ENCODE measurements at regions not wholly inside any gene's neighbourhood (a gene's known extent, or its start where the extent isn't known, plus 50 kb on each side); places are given as distances from the start of the nearest gene placed in this dataset.
A peak's percentile ranks its signal among the peaks of the same experiment; 100 is the strongest.
"Not testable (repeated sequence)": the region's sequence is repeated elsewhere in the genome, so short reads cannot be mapped to it uniquely, and the experiment has no call there.

GRCh38 chr2:158866082-158866481, 71.0 kb downstream of the DAPL1 start:
- not testable (repeated sequence) for DNase-seq

- DNase-seq = not testable (repeated sequence)
Observed at GRCh38 chr2:158867531-158868191, 72.5 kb downstream of the DAPL1 start.

GRCh38 chr2:158868386-158868785, 73.3 kb downstream of the DAPL1 start:
- not testable (repeated sequence) for DNase-seq

DNA sequence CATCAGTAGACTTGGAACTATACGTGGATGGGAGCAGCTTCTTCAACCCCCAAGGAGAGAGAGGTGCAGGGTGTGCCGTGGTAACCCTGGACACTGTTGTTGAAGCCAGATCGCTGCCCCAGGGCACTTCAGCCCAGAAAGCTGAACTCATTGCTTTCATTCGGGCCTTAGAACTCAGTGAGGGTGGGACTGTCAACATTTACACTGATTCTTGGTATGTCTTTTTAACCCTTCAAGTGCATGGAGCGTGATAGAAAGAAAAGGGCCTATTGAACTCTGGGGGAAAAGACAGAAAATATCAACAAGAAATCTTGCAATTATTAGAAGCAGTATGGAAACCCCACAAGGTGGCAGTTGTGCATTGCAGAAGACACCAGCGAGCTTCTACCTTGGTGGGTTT, 74.0 kb downstream of the DAPL1 start:
- DNase-seq = not testable (repeated sequence)

DNA sequence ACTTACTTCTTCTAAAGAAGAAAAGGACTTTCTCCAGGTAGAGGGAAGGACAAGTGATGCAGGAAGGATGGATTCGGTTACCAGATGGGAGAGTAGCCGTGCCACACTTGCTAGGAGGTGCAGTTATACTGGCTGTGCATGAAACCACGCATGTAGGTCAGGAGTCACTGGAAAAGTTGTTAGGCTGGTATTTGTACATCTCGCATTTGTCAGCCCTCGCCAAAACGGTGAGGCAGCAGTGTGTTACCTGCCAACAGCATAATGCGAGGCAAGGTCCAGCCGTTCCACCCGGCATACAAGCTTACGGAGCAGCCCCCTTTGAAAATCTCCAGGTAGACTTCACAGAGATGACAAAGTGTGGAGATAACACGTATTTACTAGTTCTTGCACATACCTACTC, 74.5 kb downstream of the DAPL1 start:
- not testable (repeated sequence) for DNase-seq

DNA sequence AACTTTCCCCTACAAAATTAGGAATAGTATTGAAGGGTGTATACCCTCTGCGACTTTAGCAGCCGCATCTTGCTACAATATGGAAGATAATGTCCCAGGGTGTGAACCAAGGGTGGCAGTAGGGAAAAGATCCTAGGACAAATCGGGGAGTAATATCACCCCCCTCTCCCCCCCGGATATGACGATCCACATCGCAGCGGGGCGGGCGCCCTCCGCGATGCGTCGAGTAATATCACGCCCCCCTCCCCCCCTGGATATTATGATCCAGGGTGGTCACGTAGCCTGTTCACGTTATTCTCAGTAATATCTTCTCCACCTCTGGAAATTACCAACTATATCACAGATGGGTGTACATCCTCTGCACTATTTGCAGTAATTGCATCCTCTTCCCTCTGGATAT, 82.9 kb downstream of the DAPL1 start:
- no peak for DNase-seq

- no peak for DNase-seq
Observed at GRCh38 chr2:158879229-158879903, 84.2 kb downstream of the DAPL1 start.

DNA sequence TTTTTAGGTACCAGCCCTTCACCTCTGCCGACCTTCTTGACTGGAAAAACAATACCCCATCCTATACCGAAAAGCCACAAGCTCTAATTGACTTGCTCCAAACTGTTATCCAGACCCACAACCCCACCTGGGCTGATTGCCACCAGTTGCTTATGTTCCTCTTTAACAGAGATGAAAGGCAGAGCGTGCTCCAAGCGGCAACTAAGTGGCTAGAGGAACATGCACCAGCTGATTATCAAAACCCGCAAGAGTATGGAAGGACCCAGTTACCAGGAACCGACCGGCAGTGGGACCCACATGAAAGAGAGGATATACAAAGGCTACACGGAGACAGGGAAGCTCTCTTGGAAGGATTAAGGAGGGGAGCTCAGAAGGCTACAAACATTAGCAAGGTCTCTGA, 86.1 kb upstream of the TANC1 start:
- no peak for DNase-seq

- DNase-seq = not testable (repeated sequence)
Observed at GRCh38 chr2:158884552-158884951, 83.9 kb upstream of the TANC1 start.

GRCh38 chr2:158885018-158885678, 83.3 kb upstream of the TANC1 start:
- DNase-seq = not testable (repeated sequence)

GRCh38 chr2:158885679-158886050, 82.8 kb upstream of the TANC1 start:
- DNase-seq = not testable (repeated sequence)

DNA sequence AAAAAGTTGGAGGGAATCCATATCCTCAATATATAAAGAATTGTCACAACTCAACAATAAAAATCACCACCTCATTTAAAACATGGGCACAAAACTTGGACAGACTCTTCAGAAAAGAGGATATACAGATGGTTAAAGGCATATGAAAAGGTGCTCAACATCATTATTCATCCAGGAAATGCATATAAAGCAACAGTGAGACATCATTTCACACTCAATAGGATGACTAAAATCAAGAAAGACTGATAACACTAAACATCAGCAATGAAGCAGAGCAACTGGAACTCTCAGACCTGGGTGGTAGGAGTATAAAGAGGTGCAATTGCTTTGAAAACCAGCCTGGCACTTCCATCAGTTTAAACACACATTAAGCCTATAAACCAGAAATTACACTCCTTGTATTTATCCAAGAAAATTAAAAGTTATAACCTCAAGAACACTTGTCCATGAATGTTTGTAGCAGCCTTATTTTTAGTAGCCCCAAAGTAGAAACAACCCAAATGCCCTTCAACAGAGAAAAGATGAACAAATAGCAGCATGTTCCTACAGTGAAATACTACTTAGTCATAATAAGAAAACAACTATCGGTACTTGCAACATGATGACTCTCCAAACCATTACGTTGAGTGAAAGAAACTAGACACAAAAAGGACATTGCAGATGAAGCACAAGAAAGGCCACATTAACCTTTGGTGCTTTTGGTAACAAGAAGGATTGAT, 79.1 kb upstream of the TANC1 start:
- DNase-seq = no peak

DNA sequence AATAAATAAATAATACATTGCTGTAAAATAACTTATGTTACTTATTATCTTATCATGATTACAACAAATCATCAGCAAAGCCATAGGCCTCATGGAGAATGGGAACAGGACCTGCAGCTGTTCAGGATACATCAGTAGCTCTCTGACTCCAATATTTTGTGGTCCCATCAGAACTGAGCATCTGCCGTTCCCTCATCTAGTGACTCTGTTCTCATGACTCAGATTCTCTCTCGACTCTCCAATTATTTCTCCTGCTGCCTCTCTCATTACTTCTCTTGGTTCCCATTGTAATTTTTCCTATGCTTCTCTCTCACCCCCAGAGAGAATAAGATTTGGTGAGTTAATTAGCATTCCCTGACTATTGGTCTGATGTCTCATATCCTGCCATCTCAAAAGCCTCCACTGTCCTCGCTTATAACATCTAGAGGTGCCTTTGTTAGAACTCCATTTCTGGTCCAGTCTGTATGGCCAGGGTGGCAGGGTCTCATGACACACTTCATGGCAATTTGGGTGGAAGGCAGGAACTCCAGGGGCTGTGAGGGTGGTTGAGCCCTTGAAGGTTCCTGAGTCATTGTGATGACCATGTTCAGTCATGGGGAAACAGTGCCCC, 78.0 kb upstream of the TANC1 start:
- no peak for DNase-seq

DNA sequence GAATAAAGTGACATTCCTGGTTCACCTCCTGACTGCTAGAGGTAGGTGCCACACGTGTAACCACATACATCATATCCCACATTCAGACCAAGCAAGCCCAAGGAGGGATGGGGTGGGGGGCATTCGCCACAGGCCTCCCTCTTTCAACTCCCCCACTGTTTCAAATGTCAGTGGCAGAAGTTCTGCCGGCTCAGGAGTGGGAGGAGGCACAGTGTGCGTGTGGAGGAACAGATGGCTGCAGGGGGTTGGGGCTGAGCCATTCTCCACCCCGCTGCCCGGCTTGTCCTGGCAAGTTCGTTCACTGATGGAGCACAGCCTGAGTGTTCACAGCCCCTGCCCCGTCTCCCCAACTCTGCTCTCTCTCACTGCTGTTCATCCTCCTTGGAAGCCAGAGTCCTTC, 75.4 kb upstream of the TANC1 start:
- DNase-seq = peak; percentile 7

DNA sequence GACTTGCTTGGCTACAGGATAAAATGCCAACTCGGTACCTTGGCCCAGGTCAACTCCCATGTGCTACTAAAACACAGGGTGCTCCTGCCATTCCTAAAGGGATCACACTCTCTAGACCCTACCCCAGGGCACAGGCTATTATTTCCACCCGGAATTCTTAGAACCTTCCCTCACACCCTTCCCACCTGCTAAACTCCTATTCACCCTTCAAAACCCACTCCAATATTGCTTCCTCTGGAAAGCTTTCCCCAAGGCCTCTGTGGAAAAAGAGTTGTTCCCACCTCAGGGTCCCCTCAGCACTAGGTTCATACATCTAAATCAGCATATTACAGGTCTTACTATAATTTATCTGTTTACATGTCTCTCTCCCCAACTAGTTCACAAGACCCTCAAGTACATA, 75.0 kb upstream of the TANC1 start:
- DNase-seq = no peak

DNA sequence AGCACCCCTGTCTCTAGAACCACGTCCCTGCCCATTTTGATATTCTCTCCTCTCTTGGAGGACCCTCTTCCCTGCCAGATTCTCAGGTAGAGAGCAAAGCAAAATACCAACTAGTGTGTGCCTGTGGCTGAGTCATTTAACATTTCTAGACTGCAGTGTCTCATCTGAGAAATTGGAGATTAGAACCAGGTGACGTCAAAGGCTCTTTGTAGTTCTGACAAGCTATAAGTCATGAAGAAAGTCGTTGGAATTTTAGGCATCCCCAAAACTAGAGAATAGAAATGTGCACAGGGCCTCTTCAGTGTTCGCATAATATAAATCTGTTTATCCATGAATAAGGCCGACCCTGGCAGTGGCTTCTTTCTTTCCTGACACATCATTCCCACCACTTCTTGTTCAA, 74.4 kb upstream of the TANC1 start:
- DNase-seq = no peak

- DNase-seq = no peak
Observed at GRCh38 chr2:158894572-158894971, 73.9 kb upstream of the TANC1 start.

- DNase-seq = no peak
Observed at GRCh38 chr2:158900345-158900744, 68.1 kb upstream of the TANC1 start.

GRCh38 chr2:158902005-158902398, 66.4 kb upstream of the TANC1 start:
- DNase-seq = no peak

DNA sequence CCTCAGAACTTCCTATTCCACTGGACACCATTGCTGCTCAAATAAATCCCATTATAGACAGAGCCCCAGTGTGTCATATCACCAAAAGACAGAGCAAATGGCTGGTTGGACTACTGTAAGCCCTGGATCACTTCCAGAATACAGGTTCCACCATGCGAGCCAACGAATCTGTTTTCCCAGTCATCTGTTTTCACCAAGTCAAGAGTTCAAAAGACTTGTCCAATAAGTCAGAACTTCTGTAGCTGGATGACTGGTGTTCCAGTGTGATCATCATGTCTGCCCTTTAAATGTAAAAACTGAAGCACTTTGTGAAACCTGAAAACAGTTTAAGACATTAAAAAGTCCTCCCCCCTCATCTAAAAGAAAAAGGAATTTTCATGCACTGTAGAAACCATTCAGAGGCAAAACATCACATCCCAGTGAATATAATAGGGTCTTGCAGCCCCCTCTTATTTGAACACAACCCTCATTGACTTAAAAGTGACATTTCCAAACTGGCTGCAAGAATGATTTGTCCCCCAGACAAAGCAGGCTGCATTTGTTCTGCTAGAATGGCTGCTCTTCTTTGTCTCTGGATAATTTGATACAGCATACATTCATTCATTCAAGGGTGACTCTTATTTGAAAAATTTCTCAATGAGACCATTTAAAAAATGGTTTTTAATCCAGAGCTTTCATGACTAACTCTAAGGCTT, 64.6 kb upstream of the TANC1 start:
- no peak for DNase-seq

DNA sequence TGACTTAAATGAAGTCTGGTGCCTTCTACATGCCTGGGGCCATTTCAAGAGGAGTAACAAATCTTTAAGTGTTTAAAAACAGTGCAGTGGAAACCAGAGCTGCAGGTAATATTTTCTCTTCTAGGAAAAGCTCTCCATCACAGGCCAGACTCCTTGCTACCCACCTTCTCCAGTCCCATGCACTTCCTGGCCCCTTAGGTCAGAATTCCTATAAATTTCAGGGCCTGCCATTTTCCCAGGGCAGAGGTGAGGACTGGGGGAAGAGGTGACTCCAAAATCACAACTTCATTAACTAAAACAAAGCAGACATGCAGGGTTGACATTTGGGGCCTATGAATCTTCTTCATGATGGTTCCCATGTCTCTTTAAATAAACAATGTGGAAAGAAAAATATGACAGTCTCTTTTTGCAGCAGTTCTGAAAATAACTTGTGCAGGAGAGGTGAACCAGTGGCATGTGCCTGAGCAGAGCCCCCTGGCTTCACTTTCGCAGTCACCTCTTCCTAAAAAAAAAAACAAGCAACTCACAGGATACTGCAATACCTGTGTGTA, 63.7 kb upstream of the TANC1 start:
- no peak for DNase-seq

- no peak for DNase-seq
Observed at GRCh38 chr2:158905341-158905740, 63.1 kb upstream of the TANC1 start.
